H1 (cell line): ENCODE measurements at regions not wholly inside any gene's neighbourhood (a gene's known extent, or its start where the extent isn't known, plus 50 kb on each side); places are given as distances from the start of the nearest gene placed in this dataset.

ENCODE experiments used
- CBX5 ChIP-seq: fragments of 300-800, 300-1000 bp; sonication (generic); IDR thresholded peaks from 2 replicates; pipeline ENCODE4 v1.7.1; 2016; ENCODE audit warnings: antibody characterized with exemption, low read length, low read depth
- KDM5A ChIP-seq: fragments of 200-600 bp; IDR thresholded peaks from 2 replicates; pipeline ENCODE4 v1.7.1; 2012; ENCODE audit warnings: mild to moderate bottlenecking, low read length, inconsistent platforms, mixed read lengths

GRCh38 chr7:152519290-152519689 lies 83.5 kb upstream of the KMT2C start (continued):
- TF ChIP-seq CBX5 (no peak), KDM5A (no peak)
